GM19043 (cell line): ENCODE measurements at regions not wholly inside any gene's neighbourhood (a gene's known extent, or its start where the extent isn't known, plus 50 kb on each side); places are given as distances from the start of the nearest gene placed in this dataset.

Experiments used
- ATAC-seq: cut with Tn5 transposase; IDR thresholded peaks from one replicate; pipeline ENCODE4 v1.9.1; 2021; ENCODE audit warnings: low read depth; ENCODE audit not compliant: unreplicated experiment

DNA sequence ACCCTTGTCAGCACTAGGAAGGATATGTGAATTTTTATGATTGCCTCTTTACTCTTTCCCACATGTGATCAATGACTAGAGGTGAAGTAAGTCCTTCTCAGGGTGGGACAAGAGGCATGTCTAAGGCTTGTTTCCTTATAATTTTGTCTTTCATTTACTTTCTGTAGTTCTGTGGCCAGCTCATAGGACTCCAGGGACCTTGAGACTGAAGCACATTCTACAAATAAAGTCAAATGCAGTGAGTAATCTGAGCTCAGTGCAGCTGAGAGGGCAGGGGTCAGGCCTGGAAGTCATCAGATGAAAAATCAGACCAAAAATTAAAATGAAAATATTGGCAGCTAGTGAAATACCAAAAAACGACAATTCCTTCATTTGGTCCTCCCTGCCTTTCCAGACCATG, 424.7 kb upstream of the THBS1 start:
- no peak for ATAC-seq

DNA sequence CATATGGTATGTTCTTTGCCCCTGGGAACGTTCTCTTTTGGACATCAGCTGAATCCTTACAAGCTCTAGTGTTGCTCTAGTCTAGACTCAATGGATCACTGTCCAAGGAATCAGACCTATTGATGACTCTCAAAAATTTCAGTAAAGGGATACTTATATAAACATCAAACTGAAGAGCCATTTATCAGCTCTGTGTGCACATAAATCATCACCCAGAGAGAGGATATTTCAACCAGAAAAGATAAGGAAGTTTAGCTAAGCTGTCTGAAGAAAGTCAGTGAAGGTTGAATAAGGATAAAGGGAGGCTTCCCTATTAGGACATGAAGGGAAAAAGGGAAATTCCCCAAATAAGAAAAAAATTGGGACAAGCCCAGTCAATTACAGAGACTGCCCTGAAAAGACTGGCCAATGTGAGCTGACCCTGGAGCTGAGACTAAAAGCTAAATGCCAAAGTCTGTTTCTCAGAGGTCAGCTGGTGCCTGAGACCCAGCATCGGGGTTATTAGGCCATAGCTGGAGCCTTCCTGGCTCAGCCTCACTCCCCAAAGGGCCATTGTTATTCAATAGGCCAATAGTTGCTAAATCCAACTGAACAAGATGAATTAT, 424.1 kb upstream of the THBS1 start:
- no peak for ATAC-seq

DNA sequence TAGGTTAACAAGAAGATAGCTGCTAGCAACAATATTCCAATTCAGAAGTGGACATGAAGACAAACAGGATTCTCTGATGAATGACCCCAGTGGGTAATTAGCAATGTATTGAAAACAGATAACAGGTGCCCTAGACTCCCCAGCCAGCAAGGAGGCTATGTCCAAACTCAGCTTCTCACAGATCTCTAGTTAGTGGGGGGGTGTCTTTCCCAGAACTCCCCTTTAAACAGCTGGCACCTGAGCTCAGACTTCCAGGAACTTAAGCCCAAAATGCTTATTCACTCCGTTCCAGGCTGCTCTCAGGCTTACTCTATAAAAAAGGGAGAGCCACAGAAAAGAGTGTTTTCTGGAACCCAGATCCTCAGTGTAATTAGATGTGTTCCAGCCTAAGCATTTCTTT, 423.0 kb upstream of the THBS1 start:
- no peak for ATAC-seq

DNA sequence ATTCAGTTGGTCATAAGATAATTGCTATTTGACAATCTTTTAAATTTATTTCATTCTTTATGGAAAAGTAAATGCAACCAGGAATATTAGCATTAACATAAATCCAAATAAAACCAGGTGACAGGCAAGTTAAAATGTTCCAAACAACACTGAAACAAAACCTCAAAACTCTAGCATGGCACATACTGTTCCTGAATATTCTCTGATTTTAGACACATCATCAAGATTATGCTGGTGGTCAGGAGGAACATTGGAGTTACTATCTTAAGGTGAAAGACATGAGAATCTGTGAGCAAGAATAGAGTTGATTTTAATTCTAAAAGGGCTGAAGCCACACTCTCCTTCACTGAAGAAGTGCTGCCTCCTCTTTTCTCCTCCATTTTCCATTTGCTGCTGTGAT, 421.0 kb upstream of the THBS1 start:
- ATAC-seq = no peak

GRCh38 chr15:39161096-39161495, 419.8 kb upstream of the THBS1 start:
- ATAC-seq = no peak

DNA sequence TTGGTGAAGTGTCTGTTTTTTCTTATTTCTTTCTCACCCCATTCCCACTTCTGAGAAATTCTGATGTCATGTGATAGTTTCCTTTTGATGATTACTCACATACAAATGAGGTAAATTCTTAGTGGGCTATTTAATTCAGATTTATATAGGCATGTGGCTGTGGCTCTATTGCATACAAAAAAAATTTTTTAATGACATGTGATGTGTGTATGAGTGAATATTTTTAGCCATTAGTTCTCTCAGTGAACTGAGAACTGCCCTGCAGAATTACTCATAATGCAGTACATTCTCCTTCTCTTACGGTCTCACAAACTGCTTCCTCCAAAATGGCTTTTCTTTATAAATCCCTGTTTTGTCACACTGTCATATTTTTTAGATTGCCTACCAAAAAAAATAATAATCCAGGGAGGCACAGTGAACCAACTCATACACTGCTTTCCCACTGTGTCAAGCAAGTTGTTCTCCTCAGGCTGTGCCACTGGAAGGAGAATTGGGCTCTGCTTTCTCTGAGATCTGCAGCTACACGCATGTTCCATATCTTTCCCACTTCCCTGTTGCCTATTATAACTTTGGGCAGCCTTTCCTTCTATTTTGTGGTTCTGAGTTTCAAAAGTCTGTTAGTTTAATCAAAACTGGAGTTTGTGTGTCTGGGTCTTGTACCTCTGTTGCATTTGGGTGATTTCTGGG, 415.7 kb upstream of the THBS1 start:
- ATAC-seq = no peak

DNA sequence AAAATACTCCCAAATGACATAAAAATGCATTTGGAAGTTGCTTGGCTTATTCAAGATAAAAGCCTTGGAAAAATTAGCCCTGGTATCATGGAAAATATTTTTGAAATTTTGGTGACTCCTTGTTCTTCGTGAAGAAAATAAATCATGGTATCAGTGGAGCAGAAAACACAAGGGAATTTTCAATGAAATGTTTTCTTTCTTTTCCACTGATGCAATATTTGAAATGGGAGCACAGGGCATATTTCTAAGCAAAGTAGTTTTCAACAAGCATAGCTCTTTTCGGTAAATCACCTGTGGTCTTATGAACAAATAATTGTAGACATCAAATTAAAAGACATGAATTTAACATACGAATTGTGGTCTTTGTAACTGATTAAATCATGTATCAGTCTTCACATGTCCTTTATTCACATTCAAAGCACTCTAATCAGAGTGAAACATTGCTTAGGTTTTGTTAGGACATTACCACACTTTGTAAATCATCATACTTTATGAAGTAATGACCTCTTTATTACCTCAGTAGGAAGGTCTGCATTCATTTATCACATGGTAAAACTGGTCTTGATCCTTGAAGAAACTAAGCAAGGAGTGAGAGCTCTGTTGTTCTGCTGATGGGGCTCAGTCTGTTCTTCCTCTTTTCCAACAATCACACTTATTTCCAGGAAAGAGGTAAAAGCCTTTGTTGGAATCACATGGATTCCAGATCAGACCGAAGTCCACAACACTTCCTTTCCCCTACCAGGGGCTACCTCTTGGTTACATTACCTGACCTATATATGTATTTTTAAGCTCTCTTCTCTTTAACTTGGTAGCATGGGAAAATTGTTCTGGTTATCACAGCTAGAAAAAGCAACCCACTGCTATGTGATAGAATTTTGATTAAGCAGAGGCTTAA, 413.5 kb upstream of the THBS1 start:
- ATAC-seq = no peak

DNA sequence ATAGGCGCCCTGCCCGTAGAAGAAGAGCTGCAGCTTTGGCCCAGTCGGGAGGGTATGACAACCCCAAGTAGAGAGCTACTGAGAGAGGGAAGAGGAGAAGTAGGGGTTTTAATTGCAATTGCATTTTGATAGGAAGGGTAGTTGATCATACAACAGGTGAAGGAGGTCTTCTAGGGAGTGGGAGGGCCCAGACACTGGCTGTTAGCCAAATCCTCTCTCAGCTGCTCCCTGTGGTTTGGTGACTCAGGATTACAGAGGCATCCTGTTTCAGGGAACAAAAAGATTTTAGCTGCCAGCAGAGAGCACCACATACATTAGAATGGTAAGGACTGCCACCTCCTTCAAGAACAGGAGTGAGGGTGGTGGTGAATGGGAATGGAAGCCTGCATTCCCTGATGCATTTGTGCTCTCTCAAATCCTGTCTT, 408.9 kb upstream of the THBS1 start:
- no peak for ATAC-seq

GRCh38 chr15:39172380-39173281, 408.2 kb upstream of the THBS1 start:
- ATAC-seq = no peak

- ATAC-seq = no peak
Observed at GRCh38 chr15:39173426-39173825, 407.5 kb upstream of the THBS1 start.

GRCh38 chr15:39174332-39174731, 406.5 kb upstream of the THBS1 start:
- ATAC-seq = no peak

GRCh38 chr15:39176030-39176429, 404.8 kb upstream of the THBS1 start:
- no peak for ATAC-seq

- ATAC-seq = no peak
Observed at GRCh38 chr15:39177561-39177960, 403.3 kb upstream of the THBS1 start.

GRCh38 chr15:39180030-39180429, 400.8 kb upstream of the THBS1 start:
- no peak for ATAC-seq

DNA sequence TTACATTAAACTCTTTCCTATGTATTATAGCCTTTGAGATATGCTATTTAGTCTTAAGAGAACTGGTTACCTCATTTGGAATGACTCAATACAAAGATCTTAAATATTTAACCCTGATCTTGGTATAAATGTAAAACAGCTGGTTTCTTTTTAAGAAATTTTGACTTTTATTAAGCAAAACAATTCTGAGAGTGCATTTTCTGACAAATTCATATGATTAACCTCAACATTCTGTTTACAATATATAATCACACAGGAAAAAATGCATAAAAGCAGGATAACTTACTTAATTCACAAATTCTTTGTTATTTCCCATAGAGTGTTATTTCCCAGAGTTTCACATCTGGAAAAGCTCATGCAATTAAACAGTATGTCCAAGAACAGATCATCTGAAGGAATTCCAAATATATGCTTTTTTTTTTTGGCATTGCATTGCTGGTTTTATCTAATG, 400.4 kb upstream of the THBS1 start:
- no peak for ATAC-seq

- ATAC-seq = no peak
Observed at GRCh38 chr15:39181056-39181747, 399.7 kb upstream of the THBS1 start.

GRCh38 chr15:39181940-39182339, 398.9 kb upstream of the THBS1 start:
- ATAC-seq = no peak

DNA sequence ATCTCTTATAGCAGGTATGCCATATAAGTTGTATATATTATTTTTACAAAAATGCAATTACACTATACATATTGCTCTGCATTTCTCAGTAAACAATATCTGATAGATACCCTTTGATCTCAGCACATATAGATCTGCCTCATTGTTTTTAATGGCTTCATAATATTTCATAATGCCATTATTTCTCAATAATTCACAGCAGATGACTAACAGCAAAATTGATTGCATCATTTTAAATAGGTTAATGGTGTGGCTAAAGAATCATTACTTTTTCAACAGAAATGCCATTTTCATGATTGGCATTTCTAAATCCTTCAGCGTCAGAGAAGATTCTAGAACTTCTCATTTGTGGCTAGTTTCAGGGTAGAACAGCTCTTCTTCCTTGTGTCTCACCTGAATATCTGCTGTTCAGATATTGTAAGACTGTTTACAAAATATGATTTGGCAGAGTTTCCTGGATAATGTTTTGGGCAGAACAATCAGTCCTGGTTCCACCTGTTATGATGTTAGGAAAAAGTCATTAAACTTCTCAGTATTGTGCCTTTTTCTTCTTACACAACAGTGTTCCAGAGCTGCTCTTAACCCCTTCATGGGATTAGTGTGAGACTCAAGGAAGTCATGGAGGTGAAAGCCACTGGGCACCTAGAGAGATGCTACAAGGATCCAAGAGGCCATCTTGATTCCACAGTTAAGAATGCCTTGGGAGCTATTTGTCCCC, 397.6 kb upstream of the THBS1 start:
- no peak for ATAC-seq

- no peak for ATAC-seq
Observed at GRCh38 chr15:39184701-39185390, 396.0 kb upstream of the THBS1 start.
